Mesendoderm (in vitro differentiated cells): ENCODE measurements at regions not wholly inside any gene's neighbourhood (a gene's known extent, or its start where the extent isn't known, plus 50 kb on each side); places are given as distances from the start of the nearest gene placed in this dataset.
A peak's percentile ranks its signal among the peaks of the same experiment; 100 is the strongest.

ENCODE experiments used
- DNase-seq: peaks from one replicate; pipeline ENCODE4 v3.0.0; 2013
- H2AK5ac ChIP-seq: 2 replicates; pipeline ENCODE4 v1.6.1; 2013; ENCODE audit warnings: low read length, inconsistent platforms
- H2BK120ac ChIP-seq: 2 replicates; pipeline ENCODE4 v1.6.1; 2013; ENCODE audit warnings: low read depth, mild to moderate bottlenecking, low read length, moderate library complexity, mixed read lengths
- H2BK15ac ChIP-seq: replicated peaks from 2 replicates; pipeline ENCODE4 v1.6.1; 2013; ENCODE audit warnings: low read depth, mild to moderate bottlenecking, moderate library complexity
- H2BK5ac ChIP-seq: 2 replicates; pipeline ENCODE4 v1.6.1; 2013; ENCODE audit warnings: low read length, inconsistent platforms
- H3K18ac ChIP-seq: 2 replicates; pipeline ENCODE4 v1.6.1; 2013; ENCODE audit warnings: mild to moderate bottlenecking, low read length, mixed read lengths
- H3K23ac ChIP-seq: one replicate; pipeline ENCODE4 v1.6.1; 2013; ENCODE audit warnings: low read length
- H3K27ac ChIP-seq: 2 replicates; pipeline ENCODE4 v1.5.1; 2013; ENCODE audit warnings: low read depth, mild to moderate bottlenecking, inconsistent platforms, low read length, moderate library complexity
- H3K27me3 ChIP-seq: 2 replicates; pipeline ENCODE4 v1.6.1; 2013; ENCODE audit warnings: low read length, control low read depth, mild to moderate bottlenecking, inconsistent platforms; ENCODE audit not compliant: insufficient read depth, poor library complexity
- H3K36me3 ChIP-seq: 2 replicates; pipeline ENCODE4 v1.6.1; 2013; ENCODE audit warnings: low read length, inconsistent platforms; ENCODE audit not compliant: control insufficient read depth, insufficient read depth
- H3K4ac ChIP-seq: one replicate; pipeline ENCODE4 v1.6.1; 2013; ENCODE audit warnings: low read depth, mild to moderate bottlenecking, low read length, moderate library complexity
- H3K4me1 ChIP-seq: 2 replicates; pipeline ENCODE4 v1.6.1; 2013; ENCODE audit warnings: low read depth, low read length, inconsistent platforms; ENCODE audit not compliant: control insufficient read depth
- H3K4me2 ChIP-seq: 2 replicates; pipeline ENCODE4 v1.6.1; 2013; ENCODE audit warnings: low read length
- H3K4me3 ChIP-seq: 2 replicates; pipeline ENCODE4 v1.5.1; 2013; ENCODE audit warnings: mild to moderate bottlenecking, low read length
- H3K56ac ChIP-seq: one replicate; pipeline ENCODE4 v1.6.1; 2013; ENCODE audit warnings: low read length
- H3K79me1 ChIP-seq: 2 replicates; pipeline ENCODE4 v1.6.1; 2013; ENCODE audit warnings: low read length, inconsistent platforms
- H3K79me2 ChIP-seq: 2 replicates; pipeline ENCODE4 v1.6.1; 2013; ENCODE audit warnings: mild to moderate bottlenecking, low read length; ENCODE audit not compliant: control insufficient read depth, insufficient read depth
- H3K9ac ChIP-seq: 2 replicates; pipeline ENCODE4 v1.6.1; 2013; ENCODE audit warnings: low read length, inconsistent platforms
- H4K5ac ChIP-seq: one replicate; pipeline ENCODE4 v1.6.1; 2013; ENCODE audit warnings: low read length
- H4K8ac ChIP-seq: one replicate; pipeline ENCODE4 v1.6.1; 2013; ENCODE audit warnings: low read depth, mild to moderate bottlenecking, control low read depth, low read length, moderate library complexity
- WGBS: extraction: QIAGEN DNeasy Blood & Tissue Kit; methylation state at CpG from one replicate; pipeline ENCODE4 v1.1.7; 2013; ENCODE audit warnings: low lambda C conversion rate, missing lambda C conversion rate; ENCODE audit not compliant: insufficient coverage; ENCODE audit errors: extremely low coverage; 5-methylcytosine and 5-hydroxymethylcytosine counted together

DNA sequence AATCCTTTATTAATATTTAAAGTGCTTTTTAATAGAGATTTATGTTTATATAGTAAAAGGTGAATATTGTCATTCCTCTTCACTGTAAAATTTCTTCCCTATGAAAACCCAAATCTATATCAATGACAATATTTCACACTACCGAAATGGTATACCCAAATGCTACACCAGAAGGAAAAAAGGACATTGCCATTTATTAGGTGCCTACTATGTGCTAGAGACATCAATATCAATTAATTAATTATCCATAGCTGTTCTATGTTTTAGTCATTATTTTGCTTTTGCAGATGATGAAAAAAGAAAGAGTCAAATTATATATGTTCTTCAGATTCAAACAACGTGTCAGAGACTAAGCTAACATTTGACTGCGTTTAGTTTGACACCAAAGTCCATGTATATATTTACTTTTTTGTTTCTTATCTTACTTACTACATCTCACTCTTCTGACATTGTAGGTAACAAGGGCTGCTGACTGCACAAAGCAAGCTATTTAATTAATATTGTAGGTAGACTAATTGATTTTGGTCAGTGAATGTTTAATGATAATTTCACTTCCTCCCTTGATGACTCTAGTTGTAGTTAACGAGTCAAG is 614.0 kb upstream of the FOXG1 start:
- Histone ChIP-seq H4K8ac (no peak overlapping the region), H3K4me2 (no peak overlapping the region), H3K9ac (no peak overlapping the region), H3K4ac (no peak overlapping the region), H3K79me1 (no peaks in the 10 kb centered on the region), H3K4me1 (no peaks in the 10 kb centered on the region), H3K79me2 (no peaks in the 10 kb centered on the region), H2BK5ac (no peak overlapping the region), H2BK120ac (no peak overlapping the region), H3K27me3 (no peaks in the 10 kb centered on the region), H2AK5ac (no peak overlapping the region), H3K18ac (no peak overlapping the region), H2BK15ac (no peak overlapping the region), H3K23ac (no peak overlapping the region), H3K27ac (no peak overlapping the region), H3K56ac (no peak overlapping the region), H4K5ac (no peak overlapping the region), H3K4me3 (no peak overlapping the region), H3K36me3 (no peaks in the 10 kb centered on the region)
- no CpG with 5 or more reads among the region's 4 CpGs for WGBS
- DNase-seq: no peak

DNA sequence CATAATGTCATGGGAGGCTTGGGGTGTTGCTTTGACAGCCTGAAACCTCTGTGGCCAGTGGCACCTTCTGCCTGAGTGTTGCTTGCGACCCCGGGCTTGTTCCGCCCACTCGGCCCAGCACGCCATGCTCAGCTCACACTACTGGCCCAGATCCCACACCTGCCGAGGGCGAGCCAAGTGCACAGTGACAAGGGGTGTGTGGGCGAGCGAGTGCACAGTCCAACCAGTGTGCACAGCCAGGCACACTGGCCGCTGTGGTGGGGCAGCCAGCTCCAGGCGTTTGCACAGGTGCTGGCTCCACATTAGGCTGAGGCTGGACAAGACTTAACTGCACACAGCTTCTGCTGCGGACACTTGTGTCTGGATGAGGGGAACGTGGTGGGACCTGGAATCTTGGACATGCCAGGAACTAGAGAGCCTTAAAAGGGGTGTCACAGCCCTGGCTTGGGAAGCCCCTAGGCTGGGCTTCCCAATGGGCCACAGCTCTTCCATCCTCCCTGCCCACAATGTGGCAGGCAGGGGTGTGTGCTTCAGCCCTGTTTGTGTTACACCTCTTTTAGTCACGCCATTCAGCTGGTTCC is 609.2 kb upstream of the FOXG1 start:
- Histone ChIP-seq H3K79me1 (no peaks in the 10 kb centered on the region), H2BK5ac (no peak overlapping the region), H3K36me3 (no peaks in the 10 kb centered on the region), H4K8ac (no peak overlapping the region), H3K23ac (no peak overlapping the region), H3K79me2 (no peaks in the 10 kb centered on the region), H3K4me1 (no peaks in the 10 kb centered on the region), H3K4me3 (no peak overlapping the region), H3K18ac (no peak overlapping the region), H2BK15ac (no peak overlapping the region), H2AK5ac (no peak overlapping the region), H3K56ac (no peak overlapping the region), H3K4me2 (no peak overlapping the region), H3K27ac (no peak overlapping the region), H3K9ac (no peak overlapping the region), H4K5ac (no peak overlapping the region), H2BK120ac (no peak overlapping the region), H3K4ac (no peak overlapping the region), H3K27me3 (no peaks in the 10 kb centered on the region)
- no peak for DNase-seq
- WGBS: no CpG with 5 or more reads among the region's 14 CpGs

GRCh38 chr14:28157887-28158791 is 608.4 kb upstream of the FOXG1 start:
- Histone ChIP-seq H3K79me2 (no peaks in the 10 kb centered on the region), H4K5ac (no peak overlapping the region), H2BK5ac (no peak overlapping the region), H3K4ac (no peak overlapping the region), H3K27me3 (no peaks in the 10 kb centered on the region), H3K79me1 (no peaks in the 10 kb centered on the region), H3K18ac (no peak overlapping the region), H2AK5ac (no peak overlapping the region), H2BK120ac (no peak overlapping the region), H3K36me3 (no peaks in the 10 kb centered on the region), H3K4me3 (no peak overlapping the region), H3K23ac (no peak overlapping the region), H3K56ac (no peak overlapping the region), H3K4me1 (no peaks in the 10 kb centered on the region), H4K8ac (no peak overlapping the region), H3K27ac (no peak overlapping the region), H3K9ac (no peak overlapping the region), H3K4me2 (no peak overlapping the region), H2BK15ac (no peak overlapping the region)
- WGBS: no CpG with 5 or more reads among the region's 26 CpGs
- DNase-seq: no peak

GRCh38 chr14:28161040-28161439 is 605.5 kb upstream of the FOXG1 start:
- no peak overlapping the region for H3K27ac ChIP-seq
- no peaks in the 10 kb centered on the region for H3K36me3 ChIP-seq
- no peak overlapping the region for H3K4ac ChIP-seq
- H3K27me3 ChIP-seq: no peaks in the 10 kb centered on the region
- H3K79me2 ChIP-seq: no peaks in the 10 kb centered on the region
- no peak for DNase-seq
- no peak overlapping the region for H2BK120ac ChIP-seq
- no peak overlapping the region for H3K18ac ChIP-seq
- no peak overlapping the region for H3K56ac ChIP-seq
- H3K4me2 ChIP-seq: no peak overlapping the region
- H3K9ac ChIP-seq: no peak overlapping the region
- H3K4me1 ChIP-seq: no peaks in the 10 kb centered on the region
- H2BK15ac ChIP-seq: no peak overlapping the region
- no peak overlapping the region for H4K5ac ChIP-seq
- no peak overlapping the region for H2BK5ac ChIP-seq
- no peak overlapping the region for H2AK5ac ChIP-seq
- H3K4me3 ChIP-seq: no peak overlapping the region
- no peak overlapping the region for H4K8ac ChIP-seq
- H3K23ac ChIP-seq: no peak overlapping the region
- WGBS: no CpG with 5 or more reads among the region's 2 CpGs
- H3K79me1 ChIP-seq: no peaks in the 10 kb centered on the region

DNA sequence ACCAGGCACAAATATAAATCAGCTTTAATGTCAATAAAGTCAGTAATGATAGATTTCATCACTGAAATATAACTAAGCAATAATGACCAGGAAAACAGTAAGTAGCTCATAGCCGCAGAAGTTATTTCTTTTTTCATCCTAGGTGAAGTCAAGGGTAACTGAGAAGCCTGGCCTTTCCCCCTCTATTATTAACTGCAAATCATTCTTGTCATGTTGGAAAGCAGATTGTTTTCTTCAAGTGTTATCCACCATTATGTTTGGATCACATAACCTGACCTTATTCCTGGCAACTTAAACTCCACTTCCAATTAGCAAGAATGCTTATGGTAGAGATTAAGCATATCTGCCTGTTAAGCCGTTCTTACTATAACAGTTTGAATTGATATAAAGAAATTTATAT is 603.4 kb upstream of the FOXG1 start:
- no peak overlapping the region for H3K4ac ChIP-seq
- H3K4me3 ChIP-seq: no peak overlapping the region
- no peak overlapping the region for H2BK5ac ChIP-seq
- no peak overlapping the region for H3K56ac ChIP-seq
- H3K4me1 ChIP-seq: no peaks in the 10 kb centered on the region
- H3K36me3 ChIP-seq: no peaks in the 10 kb centered on the region
- H2BK120ac ChIP-seq: no peak overlapping the region
- no peak overlapping the region for H3K18ac ChIP-seq
- H4K8ac ChIP-seq: no peak overlapping the region
- H3K23ac ChIP-seq: no peak overlapping the region
- H2BK15ac ChIP-seq: no peak overlapping the region
- DNase-seq: peak; percentile 6
- H2AK5ac ChIP-seq: no peak overlapping the region
- H3K79me1 ChIP-seq: no peaks in the 10 kb centered on the region
- no CpG with 5 or more reads among the region's 2 CpGs for WGBS
- no peak overlapping the region for H3K4me2 ChIP-seq
- no peaks in the 10 kb centered on the region for H3K27me3 ChIP-seq
- no peak overlapping the region for H4K5ac ChIP-seq
- H3K27ac ChIP-seq: no peak overlapping the region
- no peaks in the 10 kb centered on the region for H3K79me2 ChIP-seq
- H3K9ac ChIP-seq: no peak overlapping the region
